ENCODE measurements at regions not wholly inside any gene's neighbourhood (a gene's known extent, or its start where the extent isn't known, plus 50 kb on each side); places are given as distances from the start of the nearest gene placed in this dataset.
"Not testable (repeated sequence)": the region's sequence is repeated elsewhere in the genome, so short reads cannot be mapped to it uniquely, and the experiment has no call there.

DNA sequence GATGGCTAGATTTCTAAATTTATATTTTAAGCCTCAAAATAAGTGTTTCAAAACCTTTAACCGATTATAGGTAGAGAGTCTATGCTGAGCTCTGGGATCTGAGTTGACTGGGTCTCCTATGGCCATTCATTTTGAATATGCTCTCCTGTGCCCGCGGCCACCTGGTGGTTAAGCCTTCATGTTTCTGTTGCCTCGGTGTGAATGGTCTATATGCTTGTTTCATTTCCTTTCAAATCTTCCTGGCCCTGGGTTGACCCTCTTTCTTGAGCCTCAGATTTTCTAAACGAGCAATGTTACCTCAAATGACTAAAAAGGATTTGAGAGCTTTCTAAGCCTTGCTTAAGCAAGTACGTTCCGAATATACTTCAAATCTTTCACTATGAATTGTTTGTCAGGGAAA, 789.4 kb upstream of the KIRREL3 start:
- H3K4me3 Mint-ChIP-seq: no peak overlapping the region
- no peak overlapping the region for H2AFZ ChIP-seq (ENCODE audit: insufficient read depth, low read depth, low read length, poor library complexity, severe bottlenecking)
- no peaks in the 10 kb centered on the region for H3K27me3 ChIP-seq (replicated peaks in 1 of 4; ENCODE audit: control extremely low read depth in 1 of 4, control insufficient read depth in 3 of 4, insufficient read depth in 4 of 4, low read length in 3 of 4)
- H3K4me3 ChIP-seq (ENCODE audit: control extremely low read depth in 1 of 5, extremely low read depth in 1 of 5, insufficient read depth in 1 of 5, low read depth in 2 of 5, low read length in 4 of 5): no peak overlapping the region
- H3K9me3 ChIP-seq (ENCODE audit: control extremely low read depth in 1 of 3, control insufficient read depth in 2 of 3, insufficient read depth in 1 of 3, low read length in 2 of 3): no peaks in the 10 kb centered on the region
- no peak for ATAC-seq (ENCODE audit: low read depth)
- no peak for DNase-seq
- H3K9ac ChIP-seq (ENCODE audit: low read length): no peak overlapping the region
- ChIA-PET POLR2A (no interaction called here), CTCF (no interaction called here)
- H4K20me1 ChIP-seq (ENCODE audit: control insufficient read depth, insufficient read depth, low read length, poor library complexity, severe bottlenecking): no peaks in the 10 kb centered on the region
- no peak overlapping the region for H3K4me2 ChIP-seq (replicated peaks; ENCODE audit: low read depth, low read length, poor library complexity, severe bottlenecking)
- TF ChIP-seq, protein P1, sequence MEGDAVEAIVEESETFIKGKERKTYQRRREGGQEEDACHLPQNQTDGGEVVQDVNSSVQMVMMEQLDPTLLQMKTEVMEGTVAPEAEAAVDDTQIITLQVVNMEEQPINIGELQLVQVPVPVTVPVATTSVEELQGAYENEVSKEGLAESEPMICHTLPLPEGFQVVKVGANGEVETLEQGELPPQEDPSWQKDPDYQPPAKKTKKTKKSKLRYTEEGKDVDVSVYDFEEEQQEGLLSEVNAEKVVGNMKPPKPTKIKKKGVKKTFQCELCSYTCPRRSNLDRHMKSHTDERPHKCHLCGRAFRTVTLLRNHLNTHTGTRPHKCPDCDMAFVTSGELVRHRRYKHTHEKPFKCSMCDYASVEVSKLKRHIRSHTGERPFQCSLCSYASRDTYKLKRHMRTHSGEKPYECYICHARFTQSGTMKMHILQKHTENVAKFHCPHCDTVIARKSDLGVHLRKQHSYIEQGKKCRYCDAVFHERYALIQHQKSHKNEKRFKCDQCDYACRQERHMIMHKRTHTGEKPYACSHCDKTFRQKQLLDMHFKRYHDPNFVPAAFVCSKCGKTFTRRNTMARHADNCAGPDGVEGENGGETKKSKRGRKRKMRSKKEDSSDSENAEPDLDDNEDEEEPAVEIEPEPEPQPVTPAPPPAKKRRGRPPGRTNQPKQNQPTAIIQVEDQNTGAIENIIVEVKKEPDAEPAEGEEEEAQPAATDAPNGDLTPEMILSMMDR (IDR thresholded peaks at IDR 0.05): no peak
- TF ChIP-seq EZH2 (IDR thresholded peaks at IDR 0.05; ENCODE audit: borderline replicate concordance, insufficient read depth, low read depth, low read length, poor library complexity, severe bottlenecking): no peak
- 75% methylated on average over 2 of the region's 7 CpGs for WGBS (ENCODE audit: insufficient coverage)
- no peak overlapping the region for H3K27ac Mint-ChIP-seq
- no peaks in the 10 kb centered on the region for H3K27me3 Mint-ChIP-seq
- no peaks in the 10 kb centered on the region for H3K4me1 ChIP-seq (ENCODE audit: control insufficient read depth in 2 of 2, insufficient read depth in 2 of 2, low read length in 2 of 2)
- no peaks in the 10 kb centered on the region for H3K9me3 Mint-ChIP-seq (ENCODE audit: insufficient read depth)
- intact Hi-C loops (cut with micrococcal nuclease): no loop called here
- no peaks in the 10 kb centered on the region for H3K4me1 Mint-ChIP-seq
- H3K36me3 ChIP-seq (replicated peaks in 1 of 2; ENCODE audit: control extremely low read depth in 1 of 2, control insufficient read depth in 1 of 2, extremely low read depth in 1 of 2, insufficient read depth in 2 of 2, low read length in 1 of 2): no peaks in the 10 kb centered on the region
- H3K79me2 ChIP-seq (ENCODE audit: control insufficient read depth, insufficient read depth, low read length): no peaks in the 10 kb centered on the region
- H3K27ac ChIP-seq (ENCODE audit: low read length in 2 of 2): no peak overlapping the region

DNA sequence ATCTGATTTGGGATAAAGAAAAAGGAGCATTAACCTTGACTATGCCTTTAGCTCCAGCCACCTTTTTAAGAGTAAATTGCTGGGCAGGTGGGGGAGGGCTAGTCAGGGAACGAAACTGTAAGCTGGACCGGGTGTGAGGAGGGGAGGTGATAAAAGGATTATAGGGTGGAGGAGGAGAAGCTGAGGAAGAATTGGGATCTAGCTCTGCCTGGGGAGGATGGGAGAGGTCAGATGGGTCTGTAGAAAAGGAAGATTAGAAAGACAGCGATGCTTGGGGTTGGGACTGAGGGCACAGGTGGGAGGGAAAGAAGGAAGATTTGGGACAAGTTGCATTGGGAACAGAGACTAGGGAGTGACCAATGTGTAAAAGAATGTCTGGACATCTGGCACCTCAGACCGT, 772.4 kb upstream of the KIRREL3 start:
- H3K27me3 ChIP-seq (replicated peaks in 1 of 4; ENCODE audit: control extremely low read depth in 1 of 4, control insufficient read depth in 3 of 4, insufficient read depth in 4 of 4, low read length in 3 of 4); CTCF ChIA-PET; ATAC-seq (ENCODE audit: low read depth); H3K9me3 ChIP-seq (ENCODE audit: control extremely low read depth in 1 of 3, control insufficient read depth in 2 of 3, insufficient read depth in 1 of 3, low read length in 2 of 3); DNase-seq; H3K4me2 ChIP-seq (replicated peaks; ENCODE audit: low read depth, low read length, poor library complexity, severe bottlenecking); H3K4me3 Mint-ChIP-seq; H3K79me2 ChIP-seq (ENCODE audit: control insufficient read depth, insufficient read depth, low read length); H4K20me1 ChIP-seq (ENCODE audit: control insufficient read depth, insufficient read depth, low read length, poor library complexity, severe bottlenecking); H2AFZ ChIP-seq (ENCODE audit: insufficient read depth, low read depth, low read length, poor library complexity, severe bottlenecking); H3K4me1 ChIP-seq (ENCODE audit: control insufficient read depth in 2 of 2, insufficient read depth in 2 of 2, low read length in 2 of 2); H3K27ac ChIP-seq (ENCODE audit: low read length in 2 of 2); intact Hi-C loops (cut with micrococcal nuclease); H3K27ac Mint-ChIP-seq; H3K4me1 Mint-ChIP-seq; H3K9ac ChIP-seq (ENCODE audit: low read length); H3K27me3 Mint-ChIP-seq; H3K36me3 ChIP-seq (replicated peaks in 1 of 2; ENCODE audit: control extremely low read depth in 1 of 2, control insufficient read depth in 1 of 2, extremely low read depth in 1 of 2, insufficient read depth in 2 of 2, low read length in 1 of 2); POLR2A ChIA-PET; H3K9me3 Mint-ChIP-seq (ENCODE audit: insufficient read depth); H3K4me3 ChIP-seq (ENCODE audit: control extremely low read depth in 1 of 5, extremely low read depth in 1 of 5, insufficient read depth in 1 of 5, low read depth in 2 of 5, low read length in 4 of 5): not testable (repeated sequence)
- 91% methylated on average over 3 of the region's 4 CpGs for WGBS (ENCODE audit: insufficient coverage)

DNA sequence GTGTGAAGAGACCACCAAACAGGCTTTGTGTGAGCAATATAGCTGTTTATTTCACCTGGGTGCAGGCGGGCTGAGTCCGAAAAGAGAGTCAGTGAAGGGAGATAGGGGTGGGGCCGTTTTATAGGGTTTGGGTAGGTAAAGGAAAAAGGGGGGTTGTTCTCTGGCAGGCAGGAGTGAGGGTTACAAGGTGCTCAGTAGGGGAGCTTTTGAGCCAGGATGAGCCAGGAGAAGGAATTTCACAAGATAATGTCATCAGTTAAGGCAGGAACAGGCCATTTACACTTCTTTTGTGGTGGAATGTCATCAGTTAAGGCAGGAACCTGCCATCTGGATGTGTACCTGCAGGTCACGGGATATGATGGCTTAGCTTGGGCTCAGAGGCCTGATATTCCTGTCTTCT, 768.4 kb upstream of the KIRREL3 start:
- H3K27me3 Mint-ChIP-seq; H3K36me3 ChIP-seq (replicated peaks in 1 of 2; ENCODE audit: control extremely low read depth in 1 of 2, control insufficient read depth in 1 of 2, extremely low read depth in 1 of 2, insufficient read depth in 2 of 2, low read length in 1 of 2); POLR2A ChIA-PET; H4K20me1 ChIP-seq (ENCODE audit: control insufficient read depth, insufficient read depth, low read length, poor library complexity, severe bottlenecking); H3K9ac ChIP-seq (ENCODE audit: low read length); H3K4me2 ChIP-seq (replicated peaks; ENCODE audit: low read depth, low read length, poor library complexity, severe bottlenecking); H3K27me3 ChIP-seq (replicated peaks in 1 of 4; ENCODE audit: control extremely low read depth in 1 of 4, control insufficient read depth in 3 of 4, insufficient read depth in 4 of 4, low read length in 3 of 4); CTCF ChIA-PET; H3K27ac ChIP-seq (ENCODE audit: low read length in 2 of 2); H3K79me2 ChIP-seq (ENCODE audit: control insufficient read depth, insufficient read depth, low read length); intact Hi-C loops (cut with micrococcal nuclease); H3K9me3 ChIP-seq (ENCODE audit: control extremely low read depth in 1 of 3, control insufficient read depth in 2 of 3, insufficient read depth in 1 of 3, low read length in 2 of 3); H3K4me3 ChIP-seq (ENCODE audit: control extremely low read depth in 1 of 5, extremely low read depth in 1 of 5, insufficient read depth in 1 of 5, low read depth in 2 of 5, low read length in 4 of 5); ATAC-seq (ENCODE audit: low read depth); H2AFZ ChIP-seq (ENCODE audit: insufficient read depth, low read depth, low read length, poor library complexity, severe bottlenecking); H3K9me3 Mint-ChIP-seq (ENCODE audit: insufficient read depth); H3K4me1 Mint-ChIP-seq; H3K4me1 ChIP-seq (ENCODE audit: control insufficient read depth in 2 of 2, insufficient read depth in 2 of 2, low read length in 2 of 2); H3K4me3 Mint-ChIP-seq; DNase-seq; H3K27ac Mint-ChIP-seq: not testable (repeated sequence)
- whole genome bisulfite sequencing (ENCODE audit: insufficient coverage): 86% methylated on average over 3 of the region's 4 CpGs

All from B cell (primary cell).